ENCODE measurements at regions not wholly inside any gene's neighbourhood (a gene's known extent, or its start where the extent isn't known, plus 50 kb on each side); places are given as distances from the start of the nearest gene placed in this dataset.

- DNase-seq, result no peak
These were observed 427.8 kb downstream of the DNAJB9 start for GRCh38 chr7:108997480-108997879.

GRCh38 chr7:109003742-109004141, 434.1 kb downstream of the DNAJB9 start:
- no peak for DNase-seq

GRCh38 chr7:109009636-109010035, 440.0 kb downstream of the DNAJB9 start:
- no peak for DNase-seq

GRCh38 chr7:109020251-109020650, 450.6 kb downstream of the DNAJB9 start:
- DNase-seq, result no peak

GRCh38 chr7:109021390-109021789, 451.7 kb downstream of the DNAJB9 start:
- no peak for DNase-seq

- no peak for DNase-seq
These were observed 460.2 kb downstream of the DNAJB9 start for GRCh38 chr7:109029866-109030265.

- no peak for DNase-seq
These were observed 475.0 kb downstream of the DNAJB9 start for GRCh38 chr7:109044691-109045090.

GRCh38 chr7:109049366-109049765, 479.7 kb downstream of the DNAJB9 start:
- no peak for DNase-seq

- DNase-seq, result no peak
These were observed 489.4 kb downstream of the DNAJB9 start for GRCh38 chr7:109059089-109059488.

GRCh38 chr7:109062798-109063197, 493.1 kb downstream of the DNAJB9 start:
- no peak for DNase-seq

GRCh38 chr7:109073543-109073942, 503.9 kb downstream of the DNAJB9 start:
- no peak for DNase-seq

GRCh38 chr7:109076396-109076972, 506.8 kb downstream of the DNAJB9 start:
- no peak for DNase-seq

GRCh38 chr7:109091042-109091441, 521.4 kb downstream of the DNAJB9 start:
- DNase-seq, result no peak

GRCh38 chr7:109092268-109092667, 522.6 kb downstream of the DNAJB9 start:
- no peak for DNase-seq

- no peak for DNase-seq
These were observed 531.7 kb downstream of the DNAJB9 start for GRCh38 chr7:109101332-109101731.

GRCh38 chr7:109109558-109109957, 539.9 kb downstream of the DNAJB9 start:
- DNase-seq, result no peak

- DNase-seq, result no peak
These were observed 541.4 kb downstream of the DNAJB9 start for GRCh38 chr7:109111086-109111485.

GRCh38 chr7:109121599-109122300, 552.1 kb downstream of the DNAJB9 start:
- no peak for DNase-seq

- DNase-seq, result no peak
These were observed 555.3 kb downstream of the DNAJB9 start for GRCh38 chr7:109125001-109125400.

GRCh38 chr7:109126404-109127050, 556.9 kb downstream of the DNAJB9 start:
- no peak for DNase-seq

GRCh38 chr7:109127145-109127544, 557.5 kb downstream of the DNAJB9 start:
- no peak for DNase-seq

GRCh38 chr7:109131141-109131540, 561.5 kb downstream of the DNAJB9 start:
- DNase-seq, result no peak

- DNase-seq, result no peak
These were observed 567.2 kb downstream of the DNAJB9 start for GRCh38 chr7:109136893-109137292.

- DNase-seq, result no peak
These were observed 585.1 kb downstream of the DNAJB9 start for GRCh38 chr7:109154748-109155147.

All from DMS153 (cell line).